Vagina (tissue), 2 donors: ENCODE measurements at regions not wholly inside any gene's neighbourhood (a gene's known extent, or its start where the extent isn't known, plus 50 kb on each side); places are given as distances from the start of the nearest gene placed in this dataset.

Experiments used
- CTCF ChIP-seq, 3 experiments: fragments of 450-650 bp in 2 of 3; fragments of 200-600 bp in 1 of 3; sonication (generic) in 1 of 3; IDR thresholded peaks; one replicate each; pipeline ENCODE4 v1.5.1; 2017 to 2019; ENCODE audit warnings: antibody characterized with exemption in 3 of 3, mild to moderate bottlenecking in 2 of 3, moderate library complexity in 2 of 3
- POLR2A ChIP-seq, 2 donors: fragments of 450-650 bp; IDR thresholded peaks; one replicate each; pipeline ENCODE4 v1.6.1; 2017; ENCODE audit warnings: antibody characterized with exemption in 2 of 2, mild to moderate bottlenecking in 2 of 2, moderate library complexity in 2 of 2

DNA sequence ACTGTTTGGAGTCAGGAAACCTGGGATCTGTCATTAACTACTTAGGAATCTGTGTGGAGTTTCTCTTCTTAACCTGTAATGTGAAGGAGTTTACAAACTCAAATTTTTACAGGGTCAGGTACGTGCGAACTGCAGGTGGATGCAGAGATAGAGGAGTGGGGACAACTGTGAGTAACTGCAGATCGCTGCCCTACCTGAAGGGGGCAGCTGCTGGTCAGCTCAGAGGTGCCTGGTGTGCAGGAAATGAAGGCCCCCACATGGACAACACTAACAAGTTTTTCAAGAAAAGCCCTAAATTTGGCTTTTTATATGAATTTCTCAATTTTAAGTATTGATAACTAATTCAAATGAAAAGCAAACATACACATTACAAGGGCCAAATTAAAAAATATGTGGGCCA, 380.0 kb downstream of the REEP3 start:
- TF ChIP-seq POLR2A (IDR thresholded peaks at IDR 0.05) (no peak), CTCF (IDR thresholded peaks at IDR 0.05) (no peak)
